IPS-15b (cell line): ENCODE measurements at regions not wholly inside any gene's neighbourhood (a gene's known extent, or its start where the extent isn't known, plus 50 kb on each side); places are given as distances from the start of the nearest gene placed in this dataset.

Experiments
- H3K27me3 ChIP-seq: one replicate; pipeline ENCODE4 v1.6.1; 2013; ENCODE audit warnings: low read length; ENCODE audit not compliant: control insufficient read depth, insufficient read depth
- H3K36me3 ChIP-seq: one replicate; pipeline ENCODE4 v1.6.1; 2013; ENCODE audit warnings: low read length; ENCODE audit not compliant: control insufficient read depth, insufficient read depth
- H3K4me1 ChIP-seq: one replicate; pipeline ENCODE4 v1.6.1; 2013; ENCODE audit warnings: mild to moderate bottlenecking, low read length; ENCODE audit not compliant: control insufficient read depth, insufficient read depth
- H3K4me3 ChIP-seq: one replicate; pipeline ENCODE4 v1.5.1; 2013; ENCODE audit warnings: low read depth, low read length
- H3K9ac ChIP-seq: one replicate; pipeline ENCODE4 v1.6.1; 2013; ENCODE audit warnings: low read depth, mild to moderate bottlenecking, low read length
- H3K9me3 ChIP-seq: one replicate; pipeline ENCODE4 v1.6.1; 2013; ENCODE audit warnings: mild to moderate bottlenecking, low read length; ENCODE audit not compliant: control insufficient read depth, insufficient read depth

DNA sequence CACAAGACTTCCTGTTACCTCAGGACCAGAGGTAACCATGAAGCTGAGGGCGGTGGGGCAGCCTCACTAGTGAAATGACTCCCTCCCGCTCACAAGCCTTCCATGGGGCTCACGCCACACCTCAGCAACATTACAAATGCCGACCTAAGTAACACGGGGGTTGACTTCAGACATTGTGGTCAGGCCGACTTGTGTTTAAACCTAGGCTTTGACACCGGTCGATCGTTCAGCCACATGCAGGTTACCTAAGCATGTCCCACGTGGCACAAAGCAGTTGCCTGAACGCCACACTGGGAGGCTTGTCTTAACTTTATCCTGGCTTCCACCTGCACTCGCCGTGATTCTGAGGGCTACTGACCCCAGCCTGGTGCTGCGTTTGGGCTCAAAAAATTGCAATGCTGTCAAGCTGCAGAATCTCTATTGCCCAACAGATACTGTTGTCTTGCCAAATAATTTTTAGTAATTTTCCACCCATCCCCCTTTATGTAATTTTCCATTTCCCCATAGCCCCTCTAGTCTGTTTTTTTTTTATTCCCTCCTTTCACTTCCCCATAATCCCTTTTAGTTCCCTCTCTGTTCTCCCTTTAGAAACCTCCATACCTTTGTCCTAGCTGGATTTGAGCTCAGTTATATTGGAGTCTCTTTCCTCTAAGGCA lies 158.6 kb upstream of the RGMA start:
- Histone ChIP-seq H3K9me3 (no peaks in the 10 kb centered on the region), H3K4me1 (no peaks in the 10 kb centered on the region), H3K9ac (no peak overlapping the region), H3K27me3 (peaks cover 26% of the 10 kb centered on the region), H3K4me3 (no peak overlapping the region), H3K36me3 (no peaks in the 10 kb centered on the region)

GRCh38 chr15:93246266-93247242 lies 157.5 kb upstream of the RGMA start:
- Histone ChIP-seq H3K9ac (no peak overlapping the region), H3K9me3 (no peaks in the 10 kb centered on the region), H3K4me1 (peaks cover 5% of the 10 kb centered on the region), H3K4me3 (no peak overlapping the region), H3K36me3 (no peaks in the 10 kb centered on the region), H3K27me3 (peaks cover 24% of the 10 kb centered on the region)

GRCh38 chr15:93245661-93246042 lies 156.6 kb upstream of the RGMA start:
- no peaks in the 10 kb centered on the region for H3K9me3 ChIP-seq
- H3K9ac ChIP-seq: no peak overlapping the region
- no peak overlapping the region for H3K4me3 ChIP-seq
- no peaks in the 10 kb centered on the region for H3K36me3 ChIP-seq
- peaks cover 29% of the 10 kb centered on the region for H3K27me3 ChIP-seq
- peaks cover 11% of the 10 kb centered on the region for H3K4me1 ChIP-seq

DNA sequence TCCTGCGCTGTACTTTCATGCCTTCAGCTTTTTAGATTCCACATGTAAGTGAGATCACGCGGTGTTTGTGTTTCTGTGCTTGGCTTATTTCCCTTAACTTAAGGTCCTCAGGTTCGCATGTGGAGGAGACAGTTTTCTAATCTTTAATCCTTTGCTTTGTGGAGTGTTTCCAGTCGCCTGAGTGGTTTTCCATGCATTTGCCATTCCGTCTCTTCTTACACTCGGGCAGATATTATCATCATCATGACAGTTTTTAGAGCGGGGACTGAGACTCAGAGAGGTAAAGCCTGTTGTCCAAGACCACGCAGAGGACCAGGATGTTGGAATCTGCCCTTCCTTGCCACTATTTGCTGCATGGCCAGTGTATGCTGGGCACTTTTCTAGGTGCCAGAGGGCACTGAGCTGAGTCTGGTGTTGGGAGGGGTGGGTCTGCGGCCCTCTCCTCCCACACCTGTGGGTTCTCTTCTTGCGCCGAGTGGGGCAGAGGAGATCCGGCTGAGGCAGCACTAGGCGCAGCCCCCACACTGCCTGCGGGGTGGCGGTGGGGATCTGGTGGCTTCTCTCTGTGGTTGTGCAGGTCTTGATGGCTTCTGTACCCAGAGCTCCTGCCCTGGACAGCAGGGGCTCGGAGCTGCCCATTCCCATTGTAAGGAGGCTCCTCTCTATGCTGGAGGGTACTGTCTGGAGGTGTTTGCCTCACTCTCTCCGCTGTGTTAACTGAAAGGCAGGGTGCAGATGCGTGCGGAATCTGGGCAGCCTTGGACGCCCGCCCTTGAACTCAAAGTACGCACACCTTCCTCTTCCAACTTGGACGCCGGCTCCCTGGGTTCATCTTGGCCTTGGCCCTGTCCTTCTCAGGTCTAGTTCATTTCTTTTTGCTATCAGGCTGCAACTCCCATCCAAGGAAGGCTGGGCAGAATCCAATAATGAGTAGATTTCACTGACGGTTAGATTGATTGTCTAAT lies 156.0 kb upstream of the RGMA start:
- H3K4me1 ChIP-seq: peaks cover 12% of the 10 kb centered on the region
- H3K9me3 ChIP-seq: no peaks in the 10 kb centered on the region
- H3K9ac ChIP-seq: no peak overlapping the region
- H3K4me3 ChIP-seq: no peak overlapping the region
- peaks cover 36% of the 10 kb centered on the region for H3K27me3 ChIP-seq
- no peaks in the 10 kb centered on the region for H3K36me3 ChIP-seq

DNA sequence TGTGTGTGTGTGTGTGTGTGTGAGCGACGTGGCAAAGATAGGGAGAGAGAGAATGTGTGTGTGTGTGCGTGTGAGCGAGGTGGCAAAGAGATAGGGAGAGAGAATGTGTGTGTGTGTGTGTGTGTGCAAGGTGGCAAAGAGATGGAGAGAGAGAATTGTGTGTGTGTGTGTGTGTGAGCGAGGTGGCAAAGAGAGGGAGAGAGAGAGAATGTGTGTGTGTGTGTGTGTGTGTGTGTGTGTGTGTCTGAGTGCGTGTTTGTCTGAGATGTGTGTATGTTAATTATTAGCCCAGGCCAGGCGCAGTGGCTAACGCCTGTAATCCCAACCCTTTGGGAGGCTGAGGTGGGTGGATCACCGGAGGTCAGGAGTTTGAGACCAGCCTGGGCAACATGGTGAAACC lies 154.6 kb upstream of the RGMA start:
- Histone ChIP-seq H3K4me3 (no peak overlapping the region), H3K9me3 (no peaks in the 10 kb centered on the region), H3K36me3 (no peaks in the 10 kb centered on the region), H3K4me1 (peaks cover 15% of the 10 kb centered on the region), H3K9ac (no peak overlapping the region), H3K27me3 (peaks cover 46% of the 10 kb centered on the region)

- peaks cover 15% of the 10 kb centered on the region for H3K4me1 ChIP-seq
- no peaks in the 10 kb centered on the region for H3K36me3 ChIP-seq
- H3K4me3 ChIP-seq: no peak overlapping the region
- H3K9ac ChIP-seq: no peak overlapping the region
- no peaks in the 10 kb centered on the region for H3K9me3 ChIP-seq
- H3K27me3 ChIP-seq: peaks cover 39% of the 10 kb centered on the region
These were observed 152.9 kb upstream of the RGMA start for GRCh38 chr15:93241696-93242585.

GRCh38 chr15:93239993-93240392 lies 151.0 kb upstream of the RGMA start:
- Histone ChIP-seq H3K27me3 (peaks cover 26% of the 10 kb centered on the region), H3K4me1 (peaks cover 15% of the 10 kb centered on the region), H3K9ac (no peak overlapping the region), H3K9me3 (no peaks in the 10 kb centered on the region), H3K4me3 (no peak overlapping the region), H3K36me3 (no peaks in the 10 kb centered on the region)

DNA sequence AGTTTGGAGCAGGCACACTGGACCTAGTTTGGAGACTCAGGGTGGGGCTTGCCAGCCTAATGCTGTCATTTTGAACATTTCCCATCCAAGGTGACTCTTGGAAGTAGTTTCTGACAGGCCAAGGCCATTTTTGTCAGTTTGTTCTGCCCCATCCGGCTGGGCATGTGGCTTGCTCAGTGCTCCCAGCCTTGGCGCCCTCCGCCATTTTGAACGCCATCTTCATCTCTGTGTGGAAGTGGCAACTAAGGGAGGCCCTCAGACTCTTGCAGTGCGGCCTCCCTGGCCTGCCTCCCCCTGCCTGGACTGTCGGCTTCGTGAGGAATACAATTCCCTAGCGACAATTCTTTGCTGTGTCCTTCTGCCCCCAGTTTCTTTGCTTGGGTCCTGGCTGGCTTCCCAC lies 150.6 kb upstream of the RGMA start:
- no peak overlapping the region for H3K4me3 ChIP-seq
- H3K4me1 ChIP-seq: peaks cover 15% of the 10 kb centered on the region
- peaks cover 27% of the 10 kb centered on the region for H3K27me3 ChIP-seq
- H3K36me3 ChIP-seq: no peaks in the 10 kb centered on the region
- no peak overlapping the region for H3K9ac ChIP-seq
- no peaks in the 10 kb centered on the region for H3K9me3 ChIP-seq

- Histone ChIP-seq H3K4me3 (no peak overlapping the region), H3K4me1 (peaks cover 15% of the 10 kb centered on the region), H3K36me3 (no peaks in the 10 kb centered on the region), H3K9me3 (no peaks in the 10 kb centered on the region), H3K9ac (no peak overlapping the region), H3K27me3 (peaks cover 28% of the 10 kb centered on the region)
These were observed 149.6 kb upstream of the RGMA start for GRCh38 chr15:93238641-93239040.

DNA sequence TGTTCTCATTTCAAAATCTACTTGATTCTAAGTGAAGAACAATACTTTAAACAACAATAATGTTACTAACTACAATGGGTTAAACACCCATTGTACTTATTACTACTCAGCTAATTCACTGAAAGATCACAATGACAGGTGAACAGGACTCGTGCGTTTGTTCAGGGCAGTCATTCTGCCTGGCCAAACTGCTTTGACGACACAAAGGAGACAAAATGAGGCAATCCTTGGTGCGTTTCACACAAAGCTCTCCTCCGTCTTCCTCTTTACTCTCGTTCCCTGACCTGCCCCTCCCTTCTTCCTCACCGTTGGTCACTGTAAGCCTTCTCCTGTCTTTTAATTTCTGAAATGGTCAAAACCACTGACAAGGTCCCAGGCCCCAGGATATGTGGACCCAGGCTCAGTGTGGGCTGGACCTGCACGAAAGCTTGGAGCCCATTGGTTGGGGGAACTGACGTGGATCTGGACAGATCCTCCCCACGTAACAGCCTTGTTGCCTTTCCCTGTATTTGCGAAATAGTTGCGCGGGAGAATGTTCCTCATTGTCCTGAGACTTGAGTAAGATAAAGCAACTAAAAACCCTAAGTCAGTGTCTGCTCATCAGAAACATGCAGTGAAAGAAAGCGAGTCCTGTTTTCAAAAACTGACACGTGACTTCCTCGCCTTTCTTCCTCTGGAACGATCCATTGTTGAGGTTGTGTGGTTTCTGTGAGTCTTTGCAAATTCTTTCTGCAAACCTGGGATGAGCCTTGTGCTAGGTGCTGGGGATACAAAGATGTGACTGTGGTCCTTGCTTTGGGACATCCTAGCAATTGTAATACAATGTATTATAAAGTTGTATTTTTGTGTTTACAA lies 147.1 kb upstream of the RGMA start:
- no peak overlapping the region for H3K9ac ChIP-seq
- H3K9me3 ChIP-seq: no peaks in the 10 kb centered on the region
- H3K36me3 ChIP-seq: no peaks in the 10 kb centered on the region
- H3K4me1 ChIP-seq: peaks cover 6% of the 10 kb centered on the region
- H3K27me3 ChIP-seq: peaks cover 22% of the 10 kb centered on the region
- H3K4me3 ChIP-seq: no peak overlapping the region
